SK-N-SH treated with all-trans-retinoic acid at 6 μM for 48 hours (cell line): ENCODE measurements at regions not wholly inside any gene's neighbourhood (a gene's known extent, or its start where the extent isn't known, plus 50 kb on each side); places are given as distances from the start of the nearest gene placed in this dataset.
"Not testable (repeated sequence)": the region's sequence is repeated elsewhere in the genome, so short reads cannot be mapped to it uniquely, and the experiment has no call there.

Source experiments
- ATAC-seq: fragments of 200-7000 bp; cut with Tn5 transposase; 3 replicates; pipeline ENCODE4 v1.9.1; 2020; ENCODE audit warnings: mild to moderate bottlenecking, moderate library complexity
- ARNTL ChIP-seq: fragments of 450-650 bp; formaldehyde crosslinking; IDR thresholded peaks from 2 replicates; pipeline ENCODE4 v1.5.0; 2020; ENCODE audit warnings: low read depth, mild to moderate bottlenecking, moderate library complexity, borderline replicate concordance
- BACH2 ChIP-seq: fragments of 250-450 bp; sonication (Bioruptor Pico); IDR thresholded peaks from 2 replicates; pipeline ENCODE4 v1.9.0; 2021; ENCODE audit warnings: mild to moderate bottlenecking, borderline replicate concordance
- CSDC2 ChIP-seq: fragments of 250-450 bp; sonication (Bioruptor Pico); IDR thresholded peaks from 2 replicates; pipeline ENCODE4 v1.5.0; 2020; ENCODE audit warnings: mild to moderate bottlenecking, moderate library complexity
- CSRNP3 ChIP-seq: fragments of 250-450 bp; sonication (Bioruptor Pico); IDR thresholded peaks from 2 replicates; pipeline ENCODE4 v1.5.1; 2021; ENCODE audit warnings: mild to moderate bottlenecking, moderate library complexity
- ESRRG ChIP-seq: fragments of 250-450 bp; sonication (Bioruptor Pico); IDR thresholded peaks from 2 replicates; pipeline ENCODE4 v1.6.1; 2021; ENCODE audit warnings: mild to moderate bottlenecking
- GLIS3 ChIP-seq: fragments of 250-450 bp; sonication (Bioruptor Pico); IDR thresholded peaks from 2 replicates; pipeline ENCODE4 v1.5.0; 2020; ENCODE audit warnings: mild to moderate bottlenecking, moderate library complexity
- ISL1 ChIP-seq: fragments of 250-450 bp; sonication (Bioruptor Pico); IDR thresholded peaks from 2 replicates; pipeline ENCODE4 v2.1.2; 2022; ENCODE audit warnings: mild to moderate bottlenecking, moderate library complexity
- OSR1 ChIP-seq: fragments of 250-450 bp; sonication (Bioruptor Pico); IDR thresholded peaks from 2 replicates; pipeline ENCODE4 v1.8.0; 2022; ENCODE audit warnings: moderate library complexity, mild to moderate bottlenecking, inconsistent platforms
- PATZ1 ChIP-seq: fragments of 250-450 bp; sonication (Bioruptor Pico); IDR thresholded peaks from 2 replicates; pipeline ENCODE4 v1.8.0; 2020; ENCODE audit warnings: mild to moderate bottlenecking, moderate library complexity, borderline replicate concordance
- PPARA ChIP-seq: fragments of 250-450 bp; sonication (Bioruptor Pico); IDR thresholded peaks from 2 replicates; pipeline ENCODE4 v1.5.0; 2020; ENCODE audit warnings: mild to moderate bottlenecking, borderline replicate concordance
- RARB ChIP-seq: fragments of 250-450 bp; sonication (Bioruptor Pico); IDR thresholded peaks from 2 replicates; pipeline ENCODE4 v1.8.0; 2021; ENCODE audit warnings: mild to moderate bottlenecking, moderate library complexity
- SNAI2 ChIP-seq: fragments of 250-450 bp; sonication (Bioruptor Pico); IDR thresholded peaks from 2 replicates; pipeline ENCODE4 v1.5.0; 2020; ENCODE audit warnings: mild to moderate bottlenecking, moderate library complexity
- TCF4 ChIP-seq: fragments of 250-450 bp; sonication (Bioruptor Pico); IDR thresholded peaks from 2 replicates; pipeline ENCODE4 v1.8.0; 2021; ENCODE audit warnings: mild to moderate bottlenecking, moderate library complexity, borderline replicate concordance
- TOX ChIP-seq: fragments of 250-450 bp; sonication (Bioruptor Pico); IDR thresholded peaks from 2 replicates; pipeline ENCODE4 v1.8.0; 2021; ENCODE audit warnings: mild to moderate bottlenecking, moderate library complexity, borderline replicate concordance
- ZC3H10 ChIP-seq: fragments of 250-450 bp; sonication (Bioruptor Pico); IDR thresholded peaks from 2 replicates; pipeline ENCODE4 v1.5.1; 2021; ENCODE audit warnings: mild to moderate bottlenecking, moderate library complexity
- ZFP30 ChIP-seq: fragments of 450-650 bp; formaldehyde crosslinking; IDR thresholded peaks from 2 replicates; pipeline ENCODE4 v1.5.0; 2022; ENCODE audit warnings: mild to moderate bottlenecking, moderate library complexity
- ZNF565 ChIP-seq: fragments of 450-650 bp; formaldehyde crosslinking; conservative IDR thresholded peaks from 2 replicates; pipeline ENCODE4 v1.5.0; 2020; ENCODE audit warnings: low read depth, mild to moderate bottlenecking, moderate library complexity
- ZNF70 ChIP-seq: fragments of 450-650 bp; formaldehyde crosslinking; IDR thresholded peaks from 2 replicates; pipeline ENCODE4 v1.5.0; 2020; ENCODE audit warnings: mild to moderate bottlenecking, moderate library complexity
- ZNF8 ChIP-seq: fragments of 450-650 bp; formaldehyde crosslinking; IDR thresholded peaks from 2 replicates; pipeline ENCODE4 v1.5.0; 2020; ENCODE audit warnings: mild to moderate bottlenecking, moderate library complexity
- TF ChIP-seq, protein P1 (sequence below): fragments of 250-450 bp; sonication (Bioruptor Pico); IDR thresholded peaks from 2 replicates; pipeline ENCODE4 v1.5.0; 2020; ENCODE audit warnings: mild to moderate bottlenecking, moderate library complexity
- TF ChIP-seq, protein P2 (sequence below): fragments of 250-450 bp; sonication (Bioruptor Pico); IDR thresholded peaks from 2 replicates; pipeline ENCODE4 v1.8.0; 2021; ENCODE audit warnings: low read depth, mild to moderate bottlenecking, moderate library complexity, borderline replicate concordance

DNA sequence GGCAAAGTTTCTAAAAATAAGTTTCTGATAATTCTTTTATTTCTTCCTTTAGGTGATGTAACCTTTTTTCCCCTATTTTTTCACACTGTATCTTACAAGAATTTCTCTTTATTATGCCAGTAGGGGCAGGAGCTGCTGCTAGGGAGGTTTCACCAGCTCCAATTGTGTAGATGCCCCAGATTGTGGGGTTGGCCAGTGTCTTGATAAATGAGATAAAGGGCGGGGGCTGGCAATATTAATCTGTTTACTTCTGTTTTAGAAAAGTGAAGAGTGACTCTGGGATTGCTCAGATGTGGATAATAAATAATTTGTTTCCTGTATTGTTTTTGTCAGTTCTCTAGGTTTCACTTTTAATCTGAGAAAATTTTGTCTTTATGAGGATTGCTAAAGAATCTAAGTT is 190.4 kb downstream of the MC4R start:
- no peak for TF ChIP-seq ZNF565 (CRISPR knock-in tag)
- no peak for TF ChIP-seq TOX (CRISPR knock-in tag)
- no peak for TF ChIP-seq CSRNP3 (CRISPR knock-in tag)
- no peak for TF ChIP-seq ESRRG (CRISPR knock-in tag)
- TF ChIP-seq, protein P1, sequence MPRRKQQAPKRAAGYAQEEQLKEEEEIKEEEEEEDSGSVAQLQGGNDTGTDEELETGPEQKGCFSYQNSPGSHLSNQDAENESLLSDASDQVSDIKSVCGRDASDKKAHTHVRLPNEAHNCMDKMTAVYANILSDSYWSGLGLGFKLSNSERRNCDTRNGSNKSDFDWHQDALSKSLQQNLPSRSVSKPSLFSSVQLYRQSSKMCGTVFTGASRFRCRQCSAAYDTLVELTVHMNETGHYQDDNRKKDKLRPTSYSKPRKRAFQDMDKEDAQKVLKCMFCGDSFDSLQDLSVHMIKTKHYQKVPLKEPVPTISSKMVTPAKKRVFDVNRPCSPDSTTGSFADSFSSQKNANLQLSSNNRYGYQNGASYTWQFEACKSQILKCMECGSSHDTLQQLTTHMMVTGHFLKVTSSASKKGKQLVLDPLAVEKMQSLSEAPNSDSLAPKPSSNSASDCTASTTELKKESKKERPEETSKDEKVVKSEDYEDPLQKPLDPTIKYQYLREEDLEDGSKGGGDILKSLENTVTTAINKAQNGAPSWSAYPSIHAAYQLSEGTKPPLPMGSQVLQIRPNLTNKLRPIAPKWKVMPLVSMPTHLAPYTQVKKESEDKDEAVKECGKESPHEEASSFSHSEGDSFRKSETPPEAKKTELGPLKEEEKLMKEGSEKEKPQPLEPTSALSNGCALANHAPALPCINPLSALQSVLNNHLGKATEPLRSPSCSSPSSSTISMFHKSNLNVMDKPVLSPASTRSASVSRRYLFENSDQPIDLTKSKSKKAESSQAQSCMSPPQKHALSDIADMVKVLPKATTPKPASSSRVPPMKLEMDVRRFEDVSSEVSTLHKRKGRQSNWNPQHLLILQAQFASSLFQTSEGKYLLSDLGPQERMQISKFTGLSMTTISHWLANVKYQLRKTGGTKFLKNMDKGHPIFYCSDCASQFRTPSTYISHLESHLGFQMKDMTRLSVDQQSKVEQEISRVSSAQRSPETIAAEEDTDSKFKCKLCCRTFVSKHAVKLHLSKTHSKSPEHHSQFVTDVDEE (CRISPR knock-in tag) = no peak
- TF ChIP-seq ZFP30 (CRISPR knock-in tag) = no peak
- no peak for TF ChIP-seq SNAI2
- TF ChIP-seq TCF4 (CRISPR knock-in tag) = no peak
- TF ChIP-seq RARB (CRISPR knock-in tag) = no peak
- TF ChIP-seq, protein P2, sequence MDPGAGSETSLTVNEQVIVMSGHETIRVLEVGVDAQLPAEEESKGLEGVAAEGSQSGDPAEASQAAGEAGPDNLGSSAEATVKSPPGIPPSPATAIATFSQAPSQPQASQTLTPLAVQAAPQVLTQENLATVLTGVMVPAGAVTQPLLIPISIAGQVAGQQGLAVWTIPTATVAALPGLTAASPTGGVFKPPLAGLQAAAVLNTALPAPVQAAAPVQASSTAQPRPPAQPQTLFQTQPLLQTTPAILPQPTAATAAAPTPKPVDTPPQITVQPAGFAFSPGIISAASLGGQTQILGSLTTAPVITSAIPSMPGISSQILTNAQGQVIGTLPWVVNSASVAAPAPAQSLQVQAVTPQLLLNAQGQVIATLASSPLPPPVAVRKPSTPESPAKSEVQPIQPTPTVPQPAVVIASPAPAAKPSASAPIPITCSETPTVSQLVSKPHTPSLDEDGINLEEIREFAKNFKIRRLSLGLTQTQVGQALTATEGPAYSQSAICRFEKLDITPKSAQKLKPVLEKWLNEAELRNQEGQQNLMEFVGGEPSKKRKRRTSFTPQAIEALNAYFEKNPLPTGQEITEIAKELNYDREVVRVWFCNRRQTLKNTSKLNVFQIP (CRISPR knock-in tag) = no peak
- TF ChIP-seq ZNF8 (CRISPR knock-in tag) = no peak
- TF ChIP-seq PATZ1 (CRISPR knock-in tag) = no peak
- no peak for TF ChIP-seq ARNTL (CRISPR knock-in tag)
- no peak for TF ChIP-seq GLIS3 (CRISPR knock-in tag)
- TF ChIP-seq PPARA = no peak
- TF ChIP-seq, all 23 proteins: peak for 0
- ATAC-seq = no peak

DNA sequence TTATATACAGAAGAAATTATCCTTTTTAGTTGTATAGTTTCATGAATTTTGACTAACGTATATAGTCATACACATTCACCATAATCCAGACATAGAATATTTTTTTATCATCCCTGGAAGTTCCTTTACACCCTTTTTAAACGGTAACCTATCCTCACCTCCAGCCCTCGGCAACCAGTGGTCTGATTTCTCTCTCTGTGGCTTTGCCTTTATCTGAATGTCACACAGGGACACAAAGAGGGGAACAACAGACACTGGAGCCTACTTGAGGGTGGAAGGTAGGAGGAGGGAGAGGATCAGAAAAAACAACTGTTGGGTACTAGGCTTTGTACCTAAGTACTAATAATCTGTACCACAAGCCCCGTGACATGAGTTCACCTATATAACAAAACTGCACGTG is 191.9 kb downstream of the MC4R start:
- no peak for ATAC-seq
- TF ChIP-seq, protein P1 (CRISPR knock-in tag) = no peak
- TF ChIP-seq ZNF70 (CRISPR knock-in tag) = no peak
- TF ChIP-seq, protein P2 (CRISPR knock-in tag) = no peak
- TF ChIP-seq ISL1 (CRISPR knock-in tag) = no peak
- no peak for TF ChIP-seq RARB (CRISPR knock-in tag)
- TF ChIP-seq ESRRG (CRISPR knock-in tag) = no peak
- TF ChIP-seq OSR1 (CRISPR knock-in tag) = no peak
- TF ChIP-seq CSDC2 = no peak
- no peak for TF ChIP-seq SNAI2
- no peak for TF ChIP-seq ZC3H10
- TF ChIP-seq BACH2 (CRISPR knock-in tag) = no peak
- no peak for TF ChIP-seq ARNTL (CRISPR knock-in tag)
- TF ChIP-seq PPARA = no peak
- TF ChIP-seq TOX (CRISPR knock-in tag) = no peak
- no peak for TF ChIP-seq ZNF8 (CRISPR knock-in tag)

DNA sequence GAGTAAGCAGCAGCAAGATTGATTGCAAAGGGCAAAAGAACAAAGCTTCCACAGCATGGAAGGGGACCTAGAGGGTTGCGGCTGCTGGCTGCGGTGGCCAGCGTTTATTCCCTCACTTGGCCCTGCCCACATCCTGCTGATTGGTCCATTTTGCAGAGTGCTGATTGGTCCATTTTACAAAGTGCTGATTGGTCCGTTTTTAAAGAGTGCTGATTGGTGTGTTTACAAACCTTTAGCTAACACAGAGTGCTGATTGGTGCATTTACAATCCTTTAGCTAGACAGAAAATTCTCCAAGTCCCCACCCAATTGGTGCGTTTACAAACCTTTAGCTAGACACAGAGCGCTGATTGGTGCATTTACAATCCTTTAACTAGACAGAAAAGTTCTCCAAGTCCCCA is 194.4 kb downstream of the MC4R start:
- ATAC-seq = not testable (repeated sequence)
